H9 (cell line): ENCODE measurements at regions not wholly inside any gene's neighbourhood (a gene's known extent, or its start where the extent isn't known, plus 50 kb on each side); places are given as distances from the start of the nearest gene placed in this dataset.

Source experiments
- DNase-seq: peaks from one replicate; pipeline ENCODE4 v3.0.0-alpha.2; 2017
- H2AFZ ChIP-seq: one replicate; pipeline ENCODE4 v1.6.1; 2013; ENCODE audit warnings: mild to moderate bottlenecking, low read length, control low read depth, moderate library complexity
- H2AK5ac ChIP-seq: 2 replicates; pipeline ENCODE4 v1.6.1; 2013; ENCODE audit warnings: low read length, control low read depth, mixed read lengths; ENCODE audit not compliant: insufficient read length
- H2BK120ac ChIP-seq: one replicate; pipeline ENCODE4 v1.6.1; 2013; ENCODE audit warnings: low read depth, mild to moderate bottlenecking, low read length, control low read depth, inconsistent platforms; ENCODE audit not compliant: poor library complexity, severe bottlenecking
- H2BK12ac ChIP-seq: 2 replicates; pipeline ENCODE4 v1.6.1; 2013; ENCODE audit warnings: low read length, control low read depth, mixed read lengths, low read depth; ENCODE audit not compliant: insufficient read length
- H2BK15ac ChIP-seq: 2 replicates; pipeline ENCODE4 v1.6.1; 2013; ENCODE audit warnings: low read depth, low read length, control low read depth
- H2BK20ac ChIP-seq: one replicate; pipeline ENCODE4 v1.6.1; 2013; ENCODE audit warnings: low read depth, mild to moderate bottlenecking, low read length, control low read depth, inconsistent platforms; ENCODE audit not compliant: poor library complexity, severe bottlenecking
- H2BK5ac ChIP-seq: 2 replicates; pipeline ENCODE4 v1.6.1; 2013; ENCODE audit warnings: low read length, control low read depth, mixed read lengths; ENCODE audit not compliant: insufficient read length
- H3K14ac ChIP-seq: 2 replicates; pipeline ENCODE4 v1.6.1; 2013; ENCODE audit warnings: low read length, control low read depth; ENCODE audit not compliant: insufficient read depth
- H3K18ac ChIP-seq: 2 replicates; pipeline ENCODE4 v1.6.1; 2013; ENCODE audit warnings: low read depth, mild to moderate bottlenecking, mixed read lengths, low read length, control low read depth; ENCODE audit not compliant: insufficient read length
- H3K23ac ChIP-seq: 2 replicates; pipeline ENCODE4 v1.6.1; 2013; ENCODE audit warnings: low read length, control low read depth, mixed read lengths, low read depth; ENCODE audit not compliant: insufficient read length
- H3K23me2 ChIP-seq: 2 replicates; pipeline ENCODE4 v1.6.1; 2013; ENCODE audit warnings: low read depth, mild to moderate bottlenecking, mixed read lengths, low read length, control low read depth; ENCODE audit not compliant: insufficient read length, poor library complexity, severe bottlenecking
- H3K27ac ChIP-seq: 2 replicates; pipeline ENCODE4 v1.5.1; 2013; ENCODE audit warnings: low read length, control low read depth, mixed read lengths, low read depth; ENCODE audit not compliant: insufficient read length
- H3K27me3 ChIP-seq: 2 replicates; pipeline ENCODE4 v1.6.1; 2013; ENCODE audit warnings: low read length, control low read depth, inconsistent platforms; ENCODE audit not compliant: insufficient read depth
- H3K4ac ChIP-seq: 2 replicates; pipeline ENCODE4 v1.6.1; 2013; ENCODE audit warnings: low read depth, mild to moderate bottlenecking, control low read depth, inconsistent platforms, low read length, moderate library complexity
- H3K4me1 ChIP-seq: 2 replicates; pipeline ENCODE4 v1.6.1; 2013; ENCODE audit warnings: low read length, control low read depth, inconsistent platforms; ENCODE audit not compliant: insufficient read depth
- H3K4me2 ChIP-seq: 2 replicates; pipeline ENCODE4 v1.6.1; 2013; ENCODE audit warnings: low read length, control low read depth, mixed read lengths; ENCODE audit not compliant: insufficient read length, insufficient read depth
- H3K56ac ChIP-seq: 2 replicates; pipeline ENCODE4 v1.6.1; 2013; ENCODE audit warnings: low read depth, mild to moderate bottlenecking, mixed read lengths, low read length, control low read depth; ENCODE audit not compliant: insufficient read length
- H3K79me1 ChIP-seq: 2 replicates; pipeline ENCODE4 v1.6.1; 2013; ENCODE audit warnings: low read depth, mild to moderate bottlenecking, moderate library complexity, low read length, control low read depth, inconsistent platforms; ENCODE audit not compliant: insufficient read depth, poor library complexity, severe bottlenecking
- H3K79me2 ChIP-seq: 2 replicates; pipeline ENCODE4 v1.6.1; 2013; ENCODE audit warnings: low read length, control low read depth, inconsistent platforms; ENCODE audit not compliant: insufficient read depth
- H3K9ac ChIP-seq: 2 replicates; pipeline ENCODE4 v1.6.1; 2013; ENCODE audit warnings: low read length, control low read depth, mixed read lengths; ENCODE audit not compliant: insufficient read length; ENCODE audit errors: extremely low read depth
- H3K9me3 ChIP-seq: one replicate; pipeline ENCODE4 v1.6.1; 2013; ENCODE audit warnings: low read depth, low read length, inconsistent platforms; ENCODE audit not compliant: control insufficient read depth
- H3T11ph ChIP-seq: one replicate; pipeline ENCODE4 v1.6.1; 2013; ENCODE audit warnings: mild to moderate bottlenecking, low read length, control low read depth, inconsistent platforms
- H4K20me1 ChIP-seq: one replicate; pipeline ENCODE4 v1.6.1; 2013; ENCODE audit not compliant: control insufficient read depth, insufficient read length, insufficient read depth
- H4K5ac ChIP-seq: 2 replicates; pipeline ENCODE4 v1.6.1; 2013; ENCODE audit warnings: low read depth, mild to moderate bottlenecking, mixed read lengths, low read length, control low read depth; ENCODE audit not compliant: insufficient read length
- H4K8ac ChIP-seq: replicated peaks from 2 replicates; pipeline ENCODE4 v1.6.1; 2013; ENCODE audit warnings: low read length, control low read depth, mixed read lengths, low read depth; ENCODE audit not compliant: insufficient read length
- H4K91ac ChIP-seq: 2 replicates; pipeline ENCODE4 v1.6.1; 2013; ENCODE audit warnings: low read depth, mild to moderate bottlenecking, moderate library complexity, mixed read lengths, low read length, control low read depth; ENCODE audit not compliant: insufficient read length
- H3K27ac Mint-ChIP-seq, 3 experiments: 2 replicates in 2 of 3; 3 replicates in 1 of 3; pipeline ENCODE4 v1.8.0; 2020 to 2021; ENCODE audit warnings: mixed read lengths in 3 of 3, mild to moderate bottlenecking in 1 of 3, moderate library complexity in 1 of 3
- H3K27me3 Mint-ChIP-seq: 2 replicates; pipeline ENCODE4 v1.8.0; 2021; ENCODE audit warnings: low read depth, mild to moderate bottlenecking, moderate library complexity, mixed read lengths
- H3K36me3 Mint-ChIP-seq, 3 experiments: 2 replicates in 2 of 3; 3 replicates in 1 of 3; pipeline ENCODE4 v1.8.0; 2020 to 2021; ENCODE audit warnings: low read depth in 3 of 3, mixed read lengths in 3 of 3; ENCODE audit not compliant: insufficient read depth in 1 of 3
- H3K4me1 Mint-ChIP-seq, 2 experiments: 2 replicates each; pipeline ENCODE4 v1.8.0; 2020; ENCODE audit warnings: mixed read lengths in 2 of 2
- H3K4me3 Mint-ChIP-seq, 2 experiments: 2 replicates in 1 of 2; 3 replicates in 1 of 2; pipeline ENCODE4 v1.8.0; 2020 to 2021; ENCODE audit warnings: mild to moderate bottlenecking in 2 of 2, mixed read lengths in 2 of 2, moderate library complexity in 1 of 2
- H3K9me3 Mint-ChIP-seq, 2 experiments: 2 replicates in 1 of 2; 3 replicates in 1 of 2; pipeline ENCODE4 v1.8.0; 2020; ENCODE audit warnings: mild to moderate bottlenecking in 2 of 2, mixed read lengths in 2 of 2, moderate library complexity in 1 of 2
- WGBS: extraction: QIAGEN DNeasy Blood & Tissue Kit; methylation state at CpG from one replicate; pipeline ENCODE4 v1.1.7; 2013; ENCODE audit warnings: missing lambda C conversion rate, low lambda C conversion rate, mixed read lengths; ENCODE audit not compliant: insufficient read length; ENCODE audit errors: extremely low coverage; 5-methylcytosine and 5-hydroxymethylcytosine counted together
- TF ChIP-seq, protein P1 (sequence below): fragments of 200-600 bp; sonication (generic); conservative IDR thresholded peaks from 3 replicates; pipeline ENCODE4 v1.8.0; 2021; ENCODE audit warnings: antibody characterized with exemption, mild to moderate bottlenecking

DNA sequence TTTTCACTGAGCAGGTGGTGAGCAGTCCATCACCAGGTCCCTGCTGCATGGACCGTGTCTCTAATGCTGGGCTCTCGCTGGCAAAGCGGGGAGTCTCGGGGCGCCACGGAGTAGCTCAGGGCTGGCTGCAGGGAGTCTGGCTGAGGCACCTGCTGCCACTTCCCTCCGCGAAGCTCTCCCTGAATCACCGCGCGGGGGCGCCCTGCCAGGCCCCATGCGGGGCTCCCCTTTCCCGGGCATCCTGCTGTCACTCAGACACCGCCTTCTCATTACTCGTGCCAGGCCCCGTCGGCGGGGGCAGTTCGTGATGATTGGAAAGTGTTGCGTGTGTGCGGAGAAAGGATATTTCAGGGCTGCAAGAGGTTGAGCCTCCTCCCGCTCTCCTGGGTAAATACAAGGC is 335.8 kb downstream of the IRX2 start:
- Histone ChIP-seq H4K91ac (no peak overlapping the region), H2BK120ac (no peak overlapping the region), H4K5ac (no peak overlapping the region), H3K4me2 (no peak overlapping the region), H2BK20ac (no peak overlapping the region), H3K79me1 (no peaks in the 10 kb centered on the region), H2BK12ac (no peak overlapping the region), H3K9ac (no peak overlapping the region), H2AK5ac (no peak overlapping the region), H3K14ac (no peak overlapping the region), H3K79me2 (no peaks in the 10 kb centered on the region), H3K18ac (no peak overlapping the region), H3K27me3 (no peaks in the 10 kb centered on the region), H3K27ac (no peak overlapping the region), H4K8ac (no peak overlapping the region), H3K9me3 (no peaks in the 10 kb centered on the region), H2BK15ac (no peak overlapping the region), H3K4me1 (no peaks in the 10 kb centered on the region), H3K23me2 (no peaks in the 10 kb centered on the region), H3K23ac (no peak overlapping the region), H3K4ac (no peak overlapping the region), H3T11ph (no peak overlapping the region), H4K20me1 (no peaks in the 10 kb centered on the region), H2BK5ac (no peak overlapping the region), H2AFZ (no peak overlapping the region), H3K56ac (no peak overlapping the region)
- peaks cover 0 to 2% (median 0%) of the 10 kb centered on the region in 3 experiments; a peak in 1 of 7 replicates for H3K36me3 Mint-ChIP-seq
- H3K4me3 Mint-ChIP-seq: no peak overlapping the region
- WGBS: no CpG with 5 or more reads among the region's 23 CpGs
- no peak overlapping the region for H3K27ac Mint-ChIP-seq
- peaks cover 6% of the 10 kb centered on the region; the same call in 1 of the 2 replicates for H3K27me3 Mint-ChIP-seq
- peaks cover 0 to 7% of the 10 kb centered on the region in 2 experiments; a peak in 4 of 5 replicates for H3K9me3 Mint-ChIP-seq
- DNase-seq: peak; percentile 70
- TF ChIP-seq, protein P1, sequence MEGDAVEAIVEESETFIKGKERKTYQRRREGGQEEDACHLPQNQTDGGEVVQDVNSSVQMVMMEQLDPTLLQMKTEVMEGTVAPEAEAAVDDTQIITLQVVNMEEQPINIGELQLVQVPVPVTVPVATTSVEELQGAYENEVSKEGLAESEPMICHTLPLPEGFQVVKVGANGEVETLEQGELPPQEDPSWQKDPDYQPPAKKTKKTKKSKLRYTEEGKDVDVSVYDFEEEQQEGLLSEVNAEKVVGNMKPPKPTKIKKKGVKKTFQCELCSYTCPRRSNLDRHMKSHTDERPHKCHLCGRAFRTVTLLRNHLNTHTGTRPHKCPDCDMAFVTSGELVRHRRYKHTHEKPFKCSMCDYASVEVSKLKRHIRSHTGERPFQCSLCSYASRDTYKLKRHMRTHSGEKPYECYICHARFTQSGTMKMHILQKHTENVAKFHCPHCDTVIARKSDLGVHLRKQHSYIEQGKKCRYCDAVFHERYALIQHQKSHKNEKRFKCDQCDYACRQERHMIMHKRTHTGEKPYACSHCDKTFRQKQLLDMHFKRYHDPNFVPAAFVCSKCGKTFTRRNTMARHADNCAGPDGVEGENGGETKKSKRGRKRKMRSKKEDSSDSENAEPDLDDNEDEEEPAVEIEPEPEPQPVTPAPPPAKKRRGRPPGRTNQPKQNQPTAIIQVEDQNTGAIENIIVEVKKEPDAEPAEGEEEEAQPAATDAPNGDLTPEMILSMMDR: peak; percentile 67; the same call in 2 of the 3 replicates
- H3K4me1 Mint-ChIP-seq: no peaks in the 10 kb centered on the region
